PC-3 (cell line): ENCODE measurements at regions not wholly inside any gene's neighbourhood (a gene's known extent, or its start where the extent isn't known, plus 50 kb on each side); places are given as distances from the start of the nearest gene placed in this dataset.

Source experiments
- ATAC-seq: fragments of 200-7000 bp; cut with Tn5 transposase; 2 replicates; pipeline ENCODE4 v1.9.1; 2020; ENCODE audit warnings: mild to moderate bottlenecking, moderate library complexity
- BruUV-seq: library from RNA; stranded (reverse); fragments of 400-500 nt; replicated peaks from 2 replicates; lab custom pipeline; 2021; lab: Mats Ljungman, UMichigan
- CTCF ChIA-PET: fragments of 300-600 bp; sonication (Branson Sonifier 250); formaldehyde crosslinking; loops from one replicate; lab custom pipeline; 2022; ENCODE audit warnings: antibody characterized with exemption; lab: Charles Lee
- POLR2A ChIA-PET: fragments of 300-600 bp; sonication (Branson Sonifier 250); formaldehyde crosslinking; loops from one replicate; lab custom pipeline; 2022; ENCODE audit warnings: antibody characterized with exemption; ENCODE audit not compliant: unreplicated experiment; lab: Charles Lee
- DNase-seq: peaks from one replicate; pipeline ENCODE4 v3.0.0-alpha.2; 2015
- H2AFZ ChIP-seq: fragments of 300-600 bp; sonication (generic); 2 replicates; pipeline ENCODE4 v1.6.0; 2016; ENCODE audit warnings: antibody characterized with exemption, low read length
- H3F3A ChIP-seq: fragments of 300-600 bp; sonication (generic); one replicate; pipeline ENCODE4 v1.6.0; 2017; ENCODE audit warnings: antibody characterized with exemption, low read length, control low read depth, mild to moderate bottlenecking; ENCODE audit not compliant: unreplicated experiment
- H3K27ac ChIP-seq: fragments of 300-600 bp; sonication (generic); 2 replicates; pipeline ENCODE4 v1.5.1; 2016; ENCODE audit warnings: mild to moderate bottlenecking, low read length
- H3K27me3 ChIP-seq: fragments of 300-600 bp; sonication (generic); 2 replicates; pipeline ENCODE4 v1.6.1; 2016; ENCODE audit warnings: low read length, mixed read lengths
- H3K36me3 ChIP-seq: fragments of 300-600 bp; sonication (generic); 2 replicates; pipeline ENCODE4 v1.6.1; 2016; ENCODE audit warnings: low read depth, mixed run types, low read length, mixed read lengths
- H3K4me1 ChIP-seq: fragments of 300-600 bp; sonication (generic); 2 replicates; pipeline ENCODE4 v1.5.1; 2016; ENCODE audit warnings: low read length; ENCODE audit not compliant: insufficient read depth
- H3K4me2 ChIP-seq: fragments of 300-600 bp; sonication (generic); 2 replicates; pipeline ENCODE4 v1.6.0; 2016; ENCODE audit warnings: low read length
- H3K4me3 ChIP-seq: fragments of 300-600 bp; sonication (generic); 2 replicates; pipeline ENCODE4 v1.5.1; 2016; ENCODE audit warnings: mild to moderate bottlenecking, low read length, mixed read lengths
- H3K79me2 ChIP-seq: fragments of 300-600 bp; sonication (generic); 2 replicates; pipeline ENCODE4 v1.6.1; 2017; ENCODE audit warnings: low read length, mixed read lengths
- H3K9ac ChIP-seq: fragments of 300-600 bp; sonication (generic); 2 replicates; pipeline ENCODE4 v1.6.0; 2016; ENCODE audit warnings: mild to moderate bottlenecking, low read length
- H3K9me2 ChIP-seq: fragments of 300-600 bp; sonication (generic); replicated peaks from 2 replicates; pipeline ENCODE4 v1.6.1; 2016; ENCODE audit warnings: mixed run types, low read length, mixed read lengths
- H3K9me3 ChIP-seq: fragments of 300-600 bp; sonication (generic); 2 replicates; pipeline ENCODE4 v1.6.1; 2016; ENCODE audit warnings: low read length, mixed read lengths
- H4K20me1 ChIP-seq: fragments of 300-600 bp; sonication (generic); 2 replicates; pipeline ENCODE4 v1.6.1; 2016; ENCODE audit warnings: low read length, mixed read lengths
- CTCF ChIP-seq: fragments of 300-600 bp; sonication (generic); conservative IDR thresholded peaks from 2 replicates; pipeline ENCODE4 v1.5.1; 2017; ENCODE audit warnings: antibody characterized with exemption, low read depth, mild to moderate bottlenecking, low read length
- EZH2 ChIP-seq: fragments of 300-600 bp; sonication (generic); IDR thresholded peaks from one replicate; pipeline ENCODE4 v1.6.1; 2017; ENCODE audit warnings: antibody characterized with exemption, mild to moderate bottlenecking, low read length; ENCODE audit not compliant: unreplicated experiment
- EZH2phosphoT487 ChIP-seq: fragments of 300-600 bp; sonication (generic); IDR thresholded peaks from 2 replicates; pipeline ENCODE4 v1.6.1; 2018; ENCODE audit warnings: mild to moderate bottlenecking, antibody characterized with exemption, low read length, borderline replicate concordance
- intact Hi-C: fragments of 100-400 bp; cut with micrococcal nuclease; formaldehyde crosslinking; loops from 2 replicates; pipeline ENCODE4 v1.9.0; 2023

DNA sequence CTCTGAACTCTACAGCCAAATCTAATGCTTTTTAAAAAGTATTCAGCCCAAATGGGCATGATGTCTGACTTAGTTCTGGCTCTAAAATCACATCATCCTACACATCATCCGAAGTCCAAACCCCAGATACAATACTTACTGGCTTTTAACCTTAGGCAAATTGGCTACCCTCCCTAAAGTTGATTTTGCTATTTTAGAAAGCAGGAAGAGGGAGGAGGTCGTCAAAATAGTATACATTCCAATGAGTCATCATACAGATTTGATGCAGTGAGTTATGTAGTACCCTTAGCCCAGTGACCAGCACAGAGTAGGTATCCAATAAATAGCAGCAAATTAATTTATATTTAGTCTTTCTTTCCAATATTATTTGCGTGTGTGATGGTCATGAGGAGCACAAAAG lies 582.0 kb upstream of the TUSC1 start:
- Histone ChIP-seq H4K20me1 (no peaks in the 10 kb centered on the region), H3K4me1 (peaks cover 76% of the 10 kb centered on the region), H3K27me3 (no peaks in the 10 kb centered on the region), H3K4me2 (peak overlapping the region; percentile 75), H3K27ac (peak overlapping the region; percentile 94), H3K36me3 (no peaks in the 10 kb centered on the region), H2AFZ (0 out of 2 replicates have a peak overlapping the region, but pooled peaks have one; percentile 29), H3K4me3 (peak overlapping the region; percentile 48), H3K79me2 (no peaks in the 10 kb centered on the region), H3F3A (peaks cover 19% of the 10 kb centered on the region), H3K9ac (peak overlapping the region; percentile 54), H3K9me2 (no peaks in the 10 kb centered on the region), H3K9me3 (no peaks in the 10 kb centered on the region)
- peak; percentile 92 for DNase-seq
- CTCF ChIA-PET, result no interaction called here
- ATAC-seq, result peak; percentile 63
- TF ChIP-seq EZH2phosphoT487 (no peak), EZH2 (no peak), CTCF (no peak)
- intact Hi-C loops, result loop anchor here (5.0 to 10.0 kb wide), 3 partner anchors 67 to 295 kb away; no protein-coding TSS in a partner anchor
- BruUV-seq, result no TSS peak
- POLR2A ChIA-PET, result no interaction called here

DNA sequence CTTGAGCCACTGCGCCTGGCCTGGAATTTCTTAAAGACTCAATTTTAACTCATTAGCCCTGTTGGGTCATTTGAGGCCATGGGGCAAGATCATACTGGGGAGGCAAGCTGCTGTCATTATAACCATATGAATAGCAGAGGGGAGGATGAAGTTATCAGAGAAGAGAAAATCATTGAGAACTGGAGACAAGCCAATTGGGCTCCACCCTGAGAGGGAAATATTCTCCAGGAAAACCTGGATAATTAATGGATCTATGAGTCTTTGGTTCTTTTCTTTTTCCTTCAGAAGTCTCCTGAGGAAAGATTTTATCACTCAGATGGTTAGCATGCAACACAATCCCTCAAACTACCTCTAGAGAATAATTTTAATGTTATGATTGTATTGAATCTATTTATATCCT lies 569.6 kb upstream of the TUSC1 start:
- Histone ChIP-seq H3K4me2 (no peak overlapping the region), H3K9me2 (no peaks in the 10 kb centered on the region), H3K9ac (no peak overlapping the region), H3K36me3 (no peaks in the 10 kb centered on the region), H3F3A (no peaks in the 10 kb centered on the region), H3K4me3 (no peak overlapping the region), H3K27ac (no peak overlapping the region), H4K20me1 (no peaks in the 10 kb centered on the region), H3K9me3 (no peaks in the 10 kb centered on the region), H2AFZ (no peak overlapping the region), H3K4me1 (peaks cover 21% of the 10 kb centered on the region), H3K27me3 (no peaks in the 10 kb centered on the region), H3K79me2 (no peaks in the 10 kb centered on the region)
- ChIA-PET CTCF (no interaction called here), POLR2A (no interaction called here)
- BruUV-seq, result no TSS peak
- no peak for DNase-seq
- intact Hi-C loops, result no loop called here
- TF ChIP-seq EZH2phosphoT487, result no peak
- TF ChIP-seq CTCF, result no peak
- TF ChIP-seq EZH2, result no peak
- no peak for ATAC-seq

GRCh38 chr9:26244661-26245451 lies 566.6 kb upstream of the TUSC1 start:
- Histone ChIP-seq H3K79me2 (no peaks in the 10 kb centered on the region), H3K4me2 (no peak overlapping the region), H3K9me3 (no peaks in the 10 kb centered on the region), H3K9ac (0 out of 2 replicates have a peak overlapping the region, but pooled peaks have one; percentile 14), H3K27me3 (no peaks in the 10 kb centered on the region), H3K36me3 (no peaks in the 10 kb centered on the region), H3K4me1 (peaks cover 23% of the 10 kb centered on the region), H3K27ac (peak overlapping the region; percentile 64), H2AFZ (no peak overlapping the region), H3K4me3 (no peak overlapping the region), H3F3A (no peaks in the 10 kb centered on the region), H4K20me1 (no peaks in the 10 kb centered on the region), H3K9me2 (no peaks in the 10 kb centered on the region)
- ChIA-PET POLR2A (no interaction called here), CTCF (no interaction called here)
- no peak for ATAC-seq
- BruUV-seq, result no TSS peak
- intact Hi-C loops, result no loop called here
- TF ChIP-seq EZH2phosphoT487 (no peak), CTCF (no peak), EZH2 (no peak)
- no peak for DNase-seq
